HCT116 (cell line): ENCODE measurements at regions not wholly inside any gene's neighbourhood (a gene's known extent, or its start where the extent isn't known, plus 50 kb on each side); places are given as distances from the start of the nearest gene placed in this dataset.

ENCODE experiments used
- ATAC-seq: fragments of 200-7000 bp; cut with Tn5 transposase; 2 replicates; pipeline ENCODE4 v1.9.1; 2020; ENCODE audit warnings: mild to moderate bottlenecking, moderate library complexity
- BruUV-seq: library from RNA; stranded (reverse); fragments of 400-500 nt; replicated peaks from 2 replicates; lab custom pipeline; 2021; lab: Mats Ljungman, UMichigan
- CTCF ChIA-PET: fragments of 300-600 bp; sonication (Branson Sonifier 250); formaldehyde crosslinking; loops from one replicate; lab custom pipeline; 2021; ENCODE audit warnings: antibody characterized with exemption; lab: Charles Lee
- POLR2A ChIA-PET: fragments of 300-600, 350-600 bp; sonication (Branson Sonifier 250); formaldehyde crosslinking; loops from one replicate; lab custom pipeline; 2021; ENCODE audit warnings: antibody characterized with exemption; lab: Charles Lee
- RAD21 ChIA-PET, 2 experiments: fragments of 300-600 bp; sonication (Branson Sonifier 250); formaldehyde crosslinking; loops; one replicate each; lab custom pipeline; 2023; ENCODE audit warnings: low total read pairs in 2 of 2; ENCODE audit not compliant: uncharacterized antibody in 2 of 2, unreplicated experiment in 2 of 2, low non-redundant PET in 1 of 2; lab: Charles Lee
- DNase-seq: peaks from one replicate; pipeline ENCODE4 v3.0.0-alpha.2; 2010; ENCODE audit warnings: low read depth, low spot score
- H2AFZ ChIP-seq: fragments of 200-600 bp; shearing (Covaris generic), sonication (generic); 2 replicates; pipeline ENCODE4 v1.6.1; 2017; ENCODE audit warnings: low read depth, mixed run types, mixed read lengths, antibody characterized with exemption, low read length; ENCODE audit not compliant: poor library complexity, severe bottlenecking
- H3K27ac ChIP-seq: 2 replicates; pipeline ENCODE4 v1.5.1; 2012; ENCODE audit warnings: low read depth, low read length
- H3K27me3 ChIP-seq: fragments of 200-600 bp; sonication (generic); 2 replicates; pipeline ENCODE4 v1.6.1; 2016; ENCODE audit warnings: mixed run types, low read length, mixed read lengths; ENCODE audit not compliant: insufficient read depth
- H3K36me3 ChIP-seq, 2 experiments: fragments of 200-500 bp in 1 of 2; fragments of 200-600 bp in 1 of 2; sonication (Bioruptor generic) in 1 of 2; sonication (generic) in 1 of 2; 2 replicates each; pipeline versions ENCODE4 v1.5.1 to v1.6.1; 2014 to 2016; ENCODE audit warnings: low read length in 2 of 2, inconsistent platforms in 1 of 2, mixed read lengths in 1 of 2, mixed run types in 1 of 2; ENCODE audit not compliant: insufficient read depth in 2 of 2, control insufficient read depth in 1 of 2
- H3K4me1 ChIP-seq, 2 experiments: fragments of 200-600 bp in 1 of 2; sonication (generic) in 1 of 2; 2 replicates each; pipeline versions ENCODE4 v1.5.1 to v1.6.1; 2012 to 2017; ENCODE audit warnings: low read length in 2 of 2, inconsistent platforms in 1 of 2, mild to moderate bottlenecking in 1 of 2, mixed read lengths in 1 of 2, mixed run types in 1 of 2, moderate library complexity in 1 of 2; ENCODE audit not compliant: insufficient read depth in 2 of 2, control insufficient read depth in 1 of 2
- H3K4me2 ChIP-seq: fragments of 200-600 bp; sonication (generic); 2 replicates; pipeline ENCODE4 v1.6.1; 2017; ENCODE audit warnings: mixed run types, low read length, mixed read lengths
- H3K4me3 ChIP-seq, 2 experiments: fragments of 200-600 bp in 1 of 2; sonication (generic) in 1 of 2; replicated peaks in 1 of 2; 2 replicates each; pipeline ENCODE4 v1.5.1; 2011 to 2016; ENCODE audit warnings: low read length in 2 of 2, control low read depth in 1 of 2, low read depth in 1 of 2, mild to moderate bottlenecking in 1 of 2, mixed read lengths in 1 of 2, mixed run types in 1 of 2
- H3K79me2 ChIP-seq: fragments of 200-600 bp; sonication (generic); 2 replicates; pipeline ENCODE4 v1.6.1; 2017; ENCODE audit warnings: mild to moderate bottlenecking, mixed run types, low read length, moderate library complexity, mixed read lengths; ENCODE audit not compliant: insufficient read depth
- H3K9ac ChIP-seq: fragments of 200-600 bp; sonication (generic); 2 replicates; pipeline ENCODE4 v1.6.1; 2016; ENCODE audit warnings: low read length, mixed read lengths
- H3K9me2 ChIP-seq: fragments of 200-600 bp; sonication (generic), shearing (Covaris generic); 2 replicates; pipeline ENCODE4 v1.6.1; 2017; ENCODE audit warnings: mixed run types, mild to moderate bottlenecking, moderate library complexity; ENCODE audit not compliant: insufficient read depth
- H3K9me3 ChIP-seq, 2 experiments: fragments of 200-500 bp in 1 of 2; fragments of 200-600 bp in 1 of 2; sonication (Bioruptor generic) in 1 of 2; sonication (generic) in 1 of 2; 2 replicates each; pipeline ENCODE4 v1.6.1; 2014 to 2017; ENCODE audit warnings: low read length in 2 of 2, mixed read lengths in 2 of 2, inconsistent platforms in 1 of 2, low read depth in 1 of 2, mild to moderate bottlenecking in 1 of 2, mixed run types in 1 of 2, moderate library complexity in 1 of 2; ENCODE audit not compliant: control insufficient read depth in 1 of 2, insufficient read depth in 1 of 2
- H4K20me1 ChIP-seq: fragments of 200-600 bp; sonication (generic), shearing (Covaris generic); 2 replicates; pipeline ENCODE4 v1.6.1; 2017; ENCODE audit warnings: mixed run types, mild to moderate bottlenecking, moderate library complexity; ENCODE audit not compliant: insufficient read depth
- CBX3 ChIP-seq: IDR thresholded peaks from 2 replicates; pipeline ENCODE4 v1.6.1; 2012; ENCODE audit warnings: low read depth
- CEBPB ChIP-seq: IDR thresholded peaks from 2 replicates; pipeline ENCODE4 v1.6.1; 2012; ENCODE audit warnings: low read depth
- ELF1 ChIP-seq: IDR thresholded peaks from 2 replicates; pipeline ENCODE4 v1.6.1; 2012; ENCODE audit warnings: low read depth, borderline replicate concordance
- EZH2 ChIP-seq: fragments of 200-600 bp; sonication (generic); IDR thresholded peaks from 2 replicates; pipeline ENCODE4 v1.6.1; 2017; ENCODE audit warnings: antibody characterized with exemption, mixed run types
- EZH2phosphoT487 ChIP-seq: fragments of 200-600 bp; IDR thresholded peaks from 2 replicates; pipeline ENCODE4 v1.6.1; 2018; ENCODE audit warnings: antibody characterized with exemption, borderline replicate concordance
- FOSL1 ChIP-seq: IDR thresholded peaks from 2 replicates; pipeline ENCODE4 v1.6.1; 2012; ENCODE audit warnings: low read depth
- POLR2AphosphoS5 ChIP-seq: IDR thresholded peaks from 2 replicates; pipeline ENCODE4 v1.6.1; 2011; ENCODE audit warnings: mild to moderate bottlenecking, low read depth, low read length, moderate library complexity
- RAD21 ChIP-seq: IDR thresholded peaks from 2 replicates; pipeline ENCODE4 v1.6.1; 2012; ENCODE audit warnings: low read depth, mild to moderate bottlenecking
- SIN3A ChIP-seq: IDR thresholded peaks from 2 replicates; pipeline ENCODE4 v1.6.1; 2012; ENCODE audit warnings: low read depth
- SRF ChIP-seq: IDR thresholded peaks from 2 replicates; pipeline ENCODE4 v1.6.1; 2012; ENCODE audit warnings: low read depth
- TCF7L2 ChIP-seq: IDR thresholded peaks from 2 replicates; pipeline ENCODE4 v1.7.0; 2011; ENCODE audit warnings: borderline replicate concordance, inconsistent platforms; ENCODE audit not compliant: insufficient read depth, insufficient read length; ENCODE audit errors: extremely low read depth
- ZFX ChIP-seq: fragments of 450-650 bp; IDR thresholded peaks from 2 replicates; pipeline ENCODE4 v1.6.1; 2017
- ZNF274 ChIP-seq: fragments of 200-500 bp; sonication (Bioruptor generic); IDR thresholded peaks from 2 replicates; pipeline ENCODE4 v1.6.1; 2014; ENCODE audit warnings: mild to moderate bottlenecking, low read depth, low read length, inconsistent platforms
- intact Hi-C: fragments of 100-400 bp; cut with micrococcal nuclease; formaldehyde crosslinking; loops from 2 replicates; pipeline ENCODE4 v1.10.0; 2022
- TF ChIP-seq, protein P1 (sequence below): IDR thresholded peaks from 2 replicates; pipeline ENCODE4 v1.6.1; 2012
- TF ChIP-seq, protein P2 (sequence below): IDR thresholded peaks from 2 replicates; pipeline ENCODE4 v1.6.1; 2012; ENCODE audit warnings: low read depth
- TF ChIP-seq, protein P3 (sequence below): IDR thresholded peaks from 2 replicates; pipeline ENCODE4 v1.6.1; 2011; ENCODE audit warnings: mild to moderate bottlenecking, low read length, moderate library complexity; ENCODE audit not compliant: insufficient replicate concordance; ENCODE audit errors: extremely low read depth

DNA sequence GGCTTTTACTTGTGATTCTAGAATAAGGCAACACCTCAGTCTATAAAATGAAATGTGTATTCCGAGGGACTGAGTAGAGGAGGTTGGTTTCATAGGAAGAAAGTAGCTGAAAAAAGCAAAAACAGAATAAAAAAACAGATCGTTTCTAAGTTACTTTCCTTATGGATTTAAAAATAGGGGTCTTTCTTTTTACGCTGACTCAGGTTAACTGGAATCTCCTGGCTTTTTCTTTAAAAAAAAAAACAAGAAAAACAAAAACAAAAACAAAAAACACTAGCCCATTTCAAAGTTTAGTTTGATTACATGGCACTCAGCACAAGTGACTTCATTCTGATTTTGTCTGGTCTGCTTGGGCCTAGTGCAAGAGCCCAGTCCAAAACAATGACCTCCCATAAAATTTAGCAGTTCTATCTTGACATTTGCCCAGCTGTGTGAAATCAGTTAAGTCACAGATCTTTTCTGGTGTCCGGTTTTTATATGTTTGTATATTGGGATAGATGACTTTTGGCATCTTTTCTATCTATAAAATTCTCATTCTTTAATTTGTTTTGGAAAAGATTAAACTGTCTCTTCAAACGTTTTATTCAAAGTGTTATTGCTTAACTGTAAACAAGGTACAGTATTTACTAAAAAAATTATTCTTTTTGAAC lies 222.7 kb upstream of the HTR2C start:
- no peak for DNase-seq
- intact Hi-C loops: no loop called here
- no peak overlapping the region for H3K27ac ChIP-seq
- TF ChIP-seq ZFX (no peak), ZNF274 (no peak), RAD21 (no peak), FOSL1 (no peak), ELF1 (no peak), SIN3A (no peak), EZH2 (no peak), CEBPB (no peak), CBX3 (no peak), POLR2AphosphoS5 (no peak)
- TF ChIP-seq, protein P1, sequence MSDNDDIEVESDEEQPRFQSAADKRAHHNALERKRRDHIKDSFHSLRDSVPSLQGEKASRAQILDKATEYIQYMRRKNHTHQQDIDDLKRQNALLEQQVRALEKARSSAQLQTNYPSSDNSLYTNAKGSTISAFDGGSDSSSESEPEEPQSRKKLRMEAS: no peak
- TF ChIP-seq, all 23 proteins: peak for 0
- Histone ChIP-seq H2AFZ (no peak overlapping the region), H3K9me2 (no peaks in the 10 kb centered on the region), H3K4me3 (no peak overlapping the region), H3K9me3 (no peaks in the 10 kb centered on the region), H4K20me1 (no peaks in the 10 kb centered on the region), H3K27me3 (no peaks in the 10 kb centered on the region), H3K9ac (no peak overlapping the region), H3K4me1 (no peaks in the 10 kb centered on the region), H3K36me3 (no peaks in the 10 kb centered on the region), H3K79me2 (no peaks in the 10 kb centered on the region), H3K4me2 (no peak overlapping the region)
- ChIA-PET POLR2A (no interaction called here), RAD21 (no interaction called here), CTCF (no interaction called here)
- no TSS peak for BruUV-seq
- no peak for ATAC-seq

DNA sequence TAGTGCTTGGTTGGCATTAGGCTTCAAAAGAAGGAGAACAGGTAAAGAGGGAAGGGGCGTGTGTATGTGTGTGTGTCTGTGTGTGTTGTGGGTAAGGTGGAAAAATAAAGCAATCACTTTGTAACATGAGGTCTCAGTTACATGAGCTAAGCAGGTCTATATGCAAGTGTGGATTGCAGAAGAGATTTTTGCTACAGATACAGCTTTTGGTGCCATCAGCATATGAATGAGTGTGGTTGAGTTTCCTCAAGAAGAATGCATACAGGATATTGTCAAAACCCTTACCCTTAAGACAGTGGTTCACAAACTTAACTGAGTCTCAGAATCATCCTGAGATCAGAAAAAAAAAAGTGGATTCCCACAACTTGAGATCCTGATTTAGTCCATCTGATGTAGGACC lies 220.5 kb upstream of the HTR2C start:
- Histone ChIP-seq H3K27me3 (no peaks in the 10 kb centered on the region), H4K20me1 (no peaks in the 10 kb centered on the region), H3K9me2 (no peaks in the 10 kb centered on the region), H3K4me3 (no peak overlapping the region), H2AFZ (no peak overlapping the region), H3K79me2 (no peaks in the 10 kb centered on the region), H3K9ac (no peak overlapping the region), H3K4me2 (no peak overlapping the region), H3K27ac (no peak overlapping the region), H3K9me3 (no peaks in the 10 kb centered on the region), H3K4me1 (no peaks in the 10 kb centered on the region), H3K36me3 (no peaks in the 10 kb centered on the region)
- ChIA-PET POLR2A (no interaction called here), RAD21 (no interaction called here), CTCF (no interaction called here)
- DNase-seq: no peak
- BruUV-seq: no TSS peak
- intact Hi-C loops: no loop called here
- ATAC-seq: no peak
- TF ChIP-seq TCF7L2 (no peak), POLR2AphosphoS5 (no peak), ELF1 (no peak), EZH2 (no peak), SIN3A (no peak), SRF (no peak), EZH2phosphoT487 (no peak)
- TF ChIP-seq, protein P2, sequence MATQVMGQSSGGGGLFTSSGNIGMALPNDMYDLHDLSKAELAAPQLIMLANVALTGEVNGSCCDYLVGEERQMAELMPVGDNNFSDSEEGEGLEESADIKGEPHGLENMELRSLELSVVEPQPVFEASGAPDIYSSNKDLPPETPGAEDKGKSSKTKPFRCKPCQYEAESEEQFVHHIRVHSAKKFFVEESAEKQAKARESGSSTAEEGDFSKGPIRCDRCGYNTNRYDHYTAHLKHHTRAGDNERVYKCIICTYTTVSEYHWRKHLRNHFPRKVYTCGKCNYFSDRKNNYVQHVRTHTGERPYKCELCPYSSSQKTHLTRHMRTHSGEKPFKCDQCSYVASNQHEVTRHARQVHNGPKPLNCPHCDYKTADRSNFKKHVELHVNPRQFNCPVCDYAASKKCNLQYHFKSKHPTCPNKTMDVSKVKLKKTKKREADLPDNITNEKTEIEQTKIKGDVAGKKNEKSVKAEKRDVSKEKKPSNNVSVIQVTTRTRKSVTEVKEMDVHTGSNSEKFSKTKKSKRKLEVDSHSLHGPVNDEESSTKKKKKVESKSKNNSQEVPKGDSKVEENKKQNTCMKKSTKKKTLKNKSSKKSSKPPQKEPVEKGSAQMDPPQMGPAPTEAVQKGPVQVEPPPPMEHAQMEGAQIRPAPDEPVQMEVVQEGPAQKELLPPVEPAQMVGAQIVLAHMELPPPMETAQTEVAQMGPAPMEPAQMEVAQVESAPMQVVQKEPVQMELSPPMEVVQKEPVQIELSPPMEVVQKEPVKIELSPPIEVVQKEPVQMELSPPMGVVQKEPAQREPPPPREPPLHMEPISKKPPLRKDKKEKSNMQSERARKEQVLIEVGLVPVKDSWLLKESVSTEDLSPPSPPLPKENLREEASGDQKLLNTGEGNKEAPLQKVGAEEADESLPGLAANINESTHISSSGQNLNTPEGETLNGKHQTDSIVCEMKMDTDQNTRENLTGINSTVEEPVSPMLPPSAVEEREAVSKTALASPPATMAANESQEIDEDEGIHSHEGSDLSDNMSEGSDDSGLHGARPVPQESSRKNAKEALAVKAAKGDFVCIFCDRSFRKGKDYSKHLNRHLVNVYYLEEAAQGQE: no peak
- TF ChIP-seq, protein P3, sequence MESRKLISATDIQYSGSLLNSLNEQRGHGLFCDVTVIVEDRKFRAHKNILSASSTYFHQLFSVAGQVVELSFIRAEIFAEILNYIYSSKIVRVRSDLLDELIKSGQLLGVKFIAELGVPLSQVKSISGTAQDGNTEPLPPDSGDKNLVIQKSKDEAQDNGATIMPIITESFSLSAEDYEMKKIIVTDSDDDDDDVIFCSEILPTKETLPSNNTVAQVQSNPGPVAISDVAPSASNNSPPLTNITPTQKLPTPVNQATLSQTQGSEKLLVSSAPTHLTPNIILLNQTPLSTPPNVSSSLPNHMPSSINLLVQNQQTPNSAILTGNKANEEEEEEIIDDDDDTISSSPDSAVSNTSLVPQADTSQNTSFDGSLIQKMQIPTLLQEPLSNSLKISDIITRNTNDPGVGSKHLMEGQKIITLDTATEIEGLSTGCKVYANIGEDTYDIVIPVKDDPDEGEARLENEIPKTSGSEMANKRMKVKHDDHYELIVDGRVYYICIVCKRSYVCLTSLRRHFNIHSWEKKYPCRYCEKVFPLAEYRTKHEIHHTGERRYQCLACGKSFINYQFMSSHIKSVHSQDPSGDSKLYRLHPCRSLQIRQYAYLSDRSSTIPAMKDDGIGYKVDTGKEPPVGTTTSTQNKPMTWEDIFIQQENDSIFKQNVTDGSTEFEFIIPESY: no peak
